ENCODE measurements at regions not wholly inside any gene's neighbourhood (a gene's known extent, or its start where the extent isn't known, plus 50 kb on each side); places are given as distances from the start of the nearest gene placed in this dataset.

DNA sequence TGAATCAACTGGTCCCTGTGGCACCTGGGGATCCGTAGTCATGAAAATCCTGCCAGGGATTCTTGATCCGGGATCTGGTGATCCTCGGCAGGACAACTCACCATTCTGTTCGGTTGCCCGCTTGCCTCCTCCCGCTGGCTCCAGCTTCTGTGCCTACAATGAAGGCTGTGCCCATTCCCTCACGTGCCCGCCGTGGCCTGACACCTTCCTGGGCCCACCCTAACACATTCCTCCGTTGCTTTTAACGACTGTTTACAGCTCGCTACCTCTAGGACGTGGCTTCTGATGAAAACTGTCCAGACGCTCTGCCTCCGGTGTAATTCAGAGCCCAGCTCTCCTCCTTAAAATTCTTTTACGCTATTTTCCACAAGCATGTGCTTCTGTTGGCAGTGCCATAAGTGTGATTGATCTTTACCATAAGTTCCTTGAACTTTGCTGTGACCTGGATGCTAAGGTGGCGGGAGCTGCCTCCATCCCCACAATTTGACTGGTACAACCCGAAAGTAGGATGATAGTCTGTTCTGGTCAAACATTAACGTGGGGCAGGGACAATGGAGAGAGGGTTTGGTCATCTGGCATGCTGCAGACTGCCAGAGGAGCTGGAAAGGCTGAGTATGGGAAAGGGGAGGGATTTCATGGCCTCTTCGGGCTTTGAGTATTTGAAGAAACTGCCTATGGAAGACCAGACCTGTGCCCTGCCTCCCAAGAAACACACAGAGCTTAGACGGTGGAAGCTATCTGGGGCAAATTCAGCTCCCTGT, 206.8 kb upstream of the TNP1 start:
- Mint-ChIP-seq H3K4me3 (no peak overlapping the region), H3K27me3 (peaks cover 8% of the 10 kb centered on the region), H3K4me1 (ENCODE audit: low read depth) (no peaks in the 10 kb centered on the region), H3K36me3 (no peaks in the 10 kb centered on the region), H3K9me3 (no peaks in the 10 kb centered on the region), H3K27ac (no peak overlapping the region)
- POLR2A ChIA-PET: interaction anchor here (0.9 kb wide), 1 partner anchor 11 kb away, joined by 3 read pairs; no protein-coding TSS in a partner anchor
- DNase-seq: no peak
- intact Hi-C loops (cut with micrococcal nuclease): no loop called here
- CTCF ChIA-PET: no interaction called here

DNA sequence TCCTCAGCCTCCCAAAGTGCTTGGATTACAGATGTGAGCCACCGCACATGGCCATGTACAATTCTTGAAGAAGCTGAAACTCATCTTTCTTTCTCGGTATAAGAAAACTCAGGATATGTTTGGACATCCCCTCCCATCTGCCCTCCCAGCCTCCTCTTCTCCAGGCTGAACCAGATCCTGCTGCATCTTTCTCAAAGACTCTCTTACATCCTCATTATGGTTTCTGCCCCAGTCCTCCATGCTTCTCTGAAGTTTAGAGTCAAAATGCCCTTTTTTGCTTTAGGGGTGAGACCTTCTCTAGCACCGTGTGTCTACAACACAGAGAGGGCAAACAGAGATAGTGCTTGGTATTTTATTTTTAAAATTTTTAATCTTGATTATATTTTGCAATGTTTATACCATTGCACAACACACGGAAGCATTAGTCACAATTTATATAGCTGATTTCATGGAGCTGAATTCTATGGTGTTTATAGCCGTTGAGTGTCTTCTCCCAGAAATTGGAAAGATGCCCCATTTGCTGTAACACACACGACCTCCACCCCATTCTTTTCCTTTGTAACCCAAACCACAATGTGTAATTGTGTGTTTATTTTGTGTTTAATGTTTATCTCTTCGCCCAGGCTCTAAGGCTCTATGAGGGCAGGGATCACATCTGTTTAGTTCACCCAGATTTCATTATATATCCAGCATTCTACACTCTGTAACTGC, 206.0 kb upstream of the TNP1 start:
- Mint-ChIP-seq H3K27ac (no peak overlapping the region), H3K4me1 (ENCODE audit: low read depth) (no peaks in the 10 kb centered on the region), H3K4me3 (no peak overlapping the region), H3K36me3 (no peaks in the 10 kb centered on the region), H3K27me3 (peaks cover 8% of the 10 kb centered on the region), H3K9me3 (no peaks in the 10 kb centered on the region)
- no peak for DNase-seq
- POLR2A ChIA-PET: interaction anchor here (0.9 kb wide), 1 partner anchor 11 kb away, joined by 3 read pairs; no protein-coding TSS in a partner anchor
- intact Hi-C loops (cut with micrococcal nuclease): no loop called here
- CTCF ChIA-PET: no interaction called here

DNA sequence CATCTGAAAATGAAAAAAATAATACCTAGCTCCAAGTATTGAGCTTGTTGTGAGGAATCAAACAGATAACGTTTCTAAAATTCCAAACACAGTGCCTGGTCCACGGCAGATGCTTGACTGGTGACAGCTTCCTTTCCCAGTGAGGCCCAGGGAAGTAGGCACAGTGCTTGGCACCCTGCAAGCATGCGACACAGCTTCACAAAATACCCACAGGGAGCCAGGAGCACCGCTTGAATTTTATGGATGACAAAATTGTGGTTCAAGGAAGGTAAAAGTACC, 205.1 kb upstream of the TNP1 start:
- intact Hi-C loops (cut with micrococcal nuclease): no loop called here
- H3K4me1 Mint-ChIP-seq (ENCODE audit: low read depth): no peaks in the 10 kb centered on the region
- no peak overlapping the region for H3K27ac Mint-ChIP-seq
- POLR2A ChIA-PET: no interaction called here
- H3K9me3 Mint-ChIP-seq: no peaks in the 10 kb centered on the region
- CTCF ChIA-PET: no interaction called here
- H3K4me3 Mint-ChIP-seq: no peak overlapping the region
- DNase-seq: no peak
- H3K36me3 Mint-ChIP-seq: no peaks in the 10 kb centered on the region
- H3K27me3 Mint-ChIP-seq: peaks cover 8% of the 10 kb centered on the region

DNA sequence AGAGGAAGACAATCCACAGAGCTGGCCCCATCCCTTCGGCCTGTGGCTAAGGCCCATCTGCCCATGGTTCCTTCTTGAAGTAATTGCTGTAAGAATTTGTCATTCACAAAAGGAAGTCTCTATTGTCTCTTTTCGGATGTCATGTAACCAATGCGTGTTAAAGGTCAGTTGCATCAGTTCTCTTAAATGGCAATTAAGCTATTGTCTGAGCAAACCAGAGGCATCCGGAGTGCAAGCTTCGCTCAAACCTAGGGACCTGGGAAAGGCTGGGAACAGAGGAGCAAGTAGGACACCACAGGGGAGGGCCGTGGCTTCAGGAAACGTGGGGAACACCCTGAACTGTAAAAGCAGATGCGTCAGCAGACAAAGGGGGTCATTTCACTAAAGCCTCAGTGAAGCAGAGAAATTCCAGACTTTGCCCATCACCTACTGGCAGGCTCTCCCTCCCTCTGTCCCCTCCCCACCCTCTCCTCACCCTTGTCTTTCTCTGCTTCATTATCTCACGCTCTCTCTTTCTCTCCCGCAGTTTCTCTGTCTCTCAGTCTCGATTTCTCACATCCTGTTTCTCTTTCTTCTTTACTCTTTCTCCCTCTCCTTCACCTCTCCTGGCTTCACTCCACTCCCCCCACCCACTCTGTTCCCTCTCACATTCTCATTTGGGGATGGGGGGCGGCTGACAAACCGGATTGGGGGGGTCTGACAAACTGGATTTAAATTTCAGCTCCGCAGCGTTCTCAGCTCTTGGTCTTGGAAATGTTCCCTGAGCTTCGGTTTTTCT, 204.6 kb upstream of the TNP1 start:
- CTCF ChIA-PET: no interaction called here
- POLR2A ChIA-PET: no interaction called here
- no peaks in the 10 kb centered on the region for H3K36me3 Mint-ChIP-seq
- DNase-seq: no peak
- no peaks in the 10 kb centered on the region for H3K9me3 Mint-ChIP-seq
- H3K27ac Mint-ChIP-seq: no peak overlapping the region
- intact Hi-C loops (cut with micrococcal nuclease): no loop called here
- peaks cover 8% of the 10 kb centered on the region for H3K27me3 Mint-ChIP-seq
- no peak overlapping the region for H3K4me3 Mint-ChIP-seq
- H3K4me1 Mint-ChIP-seq (ENCODE audit: low read depth): no peaks in the 10 kb centered on the region

DNA sequence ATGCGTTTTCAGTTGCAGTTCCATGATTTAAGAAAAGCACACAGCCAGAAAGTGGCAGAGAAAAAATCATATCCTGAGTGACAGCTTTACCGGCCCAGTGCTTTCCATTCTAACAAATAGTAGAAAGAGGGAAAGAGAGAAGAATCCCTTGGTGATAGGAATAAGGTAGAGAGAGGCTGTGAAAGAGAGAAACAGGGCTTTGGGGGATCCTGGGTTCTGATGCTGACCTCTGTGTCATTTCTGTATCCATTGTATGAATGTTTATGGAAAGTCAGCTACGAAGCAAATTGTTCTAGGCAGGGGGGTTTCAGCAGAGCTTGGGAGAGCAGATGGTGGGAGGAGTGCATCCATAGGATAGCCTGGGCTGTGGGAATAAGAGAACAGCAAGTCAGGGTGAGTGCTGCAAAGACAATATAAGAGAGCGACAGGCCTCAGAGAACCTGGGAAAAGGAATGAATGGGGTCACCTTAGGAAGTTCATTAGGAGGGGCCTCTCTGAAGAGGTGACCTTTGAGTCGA, 203.4 kb upstream of the TNP1 start:
- no peak for DNase-seq
- Mint-ChIP-seq H3K4me3 (no peak overlapping the region), H3K27me3 (peaks cover 8% of the 10 kb centered on the region), H3K36me3 (no peaks in the 10 kb centered on the region), H3K27ac (no peak overlapping the region), H3K4me1 (ENCODE audit: low read depth) (no peaks in the 10 kb centered on the region), H3K9me3 (no peaks in the 10 kb centered on the region)
- CTCF ChIA-PET: no interaction called here
- POLR2A ChIA-PET: no interaction called here
- intact Hi-C loops (cut with micrococcal nuclease): no loop called here

DNA sequence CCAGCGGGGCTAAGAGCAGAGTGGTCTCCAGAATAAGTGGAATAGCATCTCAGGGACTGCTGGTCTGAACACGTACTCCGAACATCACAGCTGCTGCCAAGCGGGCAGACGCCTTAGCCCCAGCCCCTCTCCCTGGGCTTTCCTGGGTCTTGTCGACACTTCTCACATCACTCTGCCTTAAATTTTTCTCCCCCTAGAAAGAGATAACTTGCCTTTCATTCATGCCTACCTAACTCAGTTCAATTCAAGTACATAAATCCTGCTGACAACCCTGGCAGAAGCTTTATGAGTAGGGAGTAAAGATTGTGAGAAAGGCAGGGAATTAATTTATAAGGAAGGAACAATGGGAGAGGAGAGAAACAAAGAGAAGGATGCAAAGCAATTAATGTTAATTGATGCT, 202.9 kb upstream of the TNP1 start:
- Mint-ChIP-seq H3K9me3 (no peaks in the 10 kb centered on the region), H3K27ac (no peak overlapping the region), H3K4me3 (no peak overlapping the region), H3K36me3 (no peaks in the 10 kb centered on the region), H3K4me1 (ENCODE audit: low read depth) (no peaks in the 10 kb centered on the region), H3K27me3 (peaks cover 8% of the 10 kb centered on the region)
- intact Hi-C loops (cut with micrococcal nuclease): no loop called here
- POLR2A ChIA-PET: no interaction called here
- CTCF ChIA-PET: no interaction called here
- DNase-seq: no peak

DNA sequence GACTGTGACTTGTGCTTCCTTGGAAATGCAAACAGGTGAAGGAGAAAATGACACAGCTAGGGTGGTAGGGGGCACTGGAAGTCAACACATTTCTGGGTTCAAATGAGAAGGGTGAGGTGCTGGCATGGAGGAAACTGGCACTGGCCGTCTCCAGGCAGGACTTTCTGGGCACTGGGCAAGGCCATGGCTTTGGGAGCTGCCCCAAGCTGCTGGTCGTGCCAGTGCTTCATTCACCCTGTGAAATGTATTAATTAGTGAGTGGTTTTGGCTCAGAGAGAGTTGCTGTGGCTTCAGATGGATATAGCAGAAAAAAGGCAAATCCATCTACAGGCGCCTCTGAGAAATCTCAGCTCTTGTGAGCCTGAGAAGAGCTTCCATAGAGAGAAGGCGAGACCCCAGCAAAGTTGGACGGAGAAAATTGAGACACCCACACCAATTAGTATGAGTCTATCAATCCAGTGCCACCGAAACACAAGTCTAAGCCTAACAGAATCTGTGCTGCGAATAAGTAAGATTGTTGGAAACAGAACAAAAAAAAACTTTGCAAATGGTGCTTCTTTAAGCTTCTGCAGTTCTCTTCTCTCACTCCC, 202.1 kb upstream of the TNP1 start:
- intact Hi-C loops (cut with micrococcal nuclease): no loop called here
- no peak overlapping the region for H3K4me3 Mint-ChIP-seq
- ChIA-PET CTCF (no interaction called here), POLR2A (no interaction called here)
- H3K27me3 Mint-ChIP-seq: peaks cover 6% of the 10 kb centered on the region
- no peaks in the 10 kb centered on the region for H3K9me3 Mint-ChIP-seq
- DNase-seq: no peak
- H3K4me1 Mint-ChIP-seq (ENCODE audit: low read depth): no peaks in the 10 kb centered on the region
- no peak overlapping the region for H3K27ac Mint-ChIP-seq
- no peaks in the 10 kb centered on the region for H3K36me3 Mint-ChIP-seq

DNA sequence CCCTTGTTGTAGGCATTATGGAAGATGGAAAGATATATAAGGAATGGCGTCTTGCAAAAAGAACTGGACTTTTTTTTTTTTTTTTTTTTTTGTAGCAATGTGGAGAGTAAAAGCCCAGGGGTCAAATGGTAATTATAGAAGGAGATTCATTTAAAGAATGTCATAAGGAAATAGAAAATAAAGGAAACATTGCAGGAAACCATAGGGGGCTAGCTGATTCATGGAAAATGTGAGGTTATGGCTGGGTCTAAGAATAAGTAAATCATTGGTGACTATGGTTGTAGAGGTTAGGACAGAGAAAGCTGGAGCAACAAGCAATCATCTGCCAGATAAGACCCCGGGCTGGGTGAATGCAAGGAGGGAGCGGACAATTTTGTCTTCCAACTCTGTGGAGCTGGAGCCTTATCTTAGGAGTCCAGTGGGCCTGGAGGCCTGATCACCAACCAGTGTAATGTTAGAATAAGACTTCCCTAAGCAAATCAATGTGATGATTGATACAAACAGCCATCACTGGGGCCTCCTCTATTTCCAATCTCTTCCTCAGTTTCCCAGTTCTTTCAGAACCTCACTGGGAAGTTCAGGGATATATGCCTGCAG, 201.2 kb upstream of the TNP1 start:
- Mint-ChIP-seq H3K4me3 (no peak overlapping the region), H3K27ac (no peak overlapping the region), H3K4me1 (ENCODE audit: low read depth) (no peaks in the 10 kb centered on the region), H3K27me3 (no peaks in the 10 kb centered on the region), H3K36me3 (no peaks in the 10 kb centered on the region), H3K9me3 (no peaks in the 10 kb centered on the region)
- ChIA-PET POLR2A (no interaction called here), CTCF (no interaction called here)
- DNase-seq: no peak
- intact Hi-C loops (cut with micrococcal nuclease): no loop called here

DNA sequence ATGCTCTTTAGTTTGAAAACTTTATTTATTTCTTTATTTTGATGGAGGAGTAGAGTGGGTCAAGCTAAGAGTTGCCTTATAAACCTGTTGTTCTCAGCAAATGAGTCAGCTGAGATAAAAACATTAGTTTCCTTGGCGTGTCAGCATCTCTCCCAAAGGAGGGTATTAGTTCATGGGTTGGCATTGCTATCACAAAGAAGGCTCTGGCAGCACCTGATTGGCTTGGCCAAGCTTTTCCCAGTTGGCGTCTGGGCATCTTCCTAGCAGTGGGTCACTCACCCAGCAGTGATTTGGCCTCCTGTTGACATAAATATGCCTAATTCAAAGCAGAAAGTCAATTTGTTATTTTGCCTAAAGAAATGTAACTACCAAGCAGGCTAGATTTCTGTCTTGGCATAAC, 200.7 kb upstream of the TNP1 start:
- H3K4me1 Mint-ChIP-seq (ENCODE audit: low read depth): no peaks in the 10 kb centered on the region
- intact Hi-C loops (cut with micrococcal nuclease): no loop called here
- CTCF ChIA-PET: no interaction called here

DNA sequence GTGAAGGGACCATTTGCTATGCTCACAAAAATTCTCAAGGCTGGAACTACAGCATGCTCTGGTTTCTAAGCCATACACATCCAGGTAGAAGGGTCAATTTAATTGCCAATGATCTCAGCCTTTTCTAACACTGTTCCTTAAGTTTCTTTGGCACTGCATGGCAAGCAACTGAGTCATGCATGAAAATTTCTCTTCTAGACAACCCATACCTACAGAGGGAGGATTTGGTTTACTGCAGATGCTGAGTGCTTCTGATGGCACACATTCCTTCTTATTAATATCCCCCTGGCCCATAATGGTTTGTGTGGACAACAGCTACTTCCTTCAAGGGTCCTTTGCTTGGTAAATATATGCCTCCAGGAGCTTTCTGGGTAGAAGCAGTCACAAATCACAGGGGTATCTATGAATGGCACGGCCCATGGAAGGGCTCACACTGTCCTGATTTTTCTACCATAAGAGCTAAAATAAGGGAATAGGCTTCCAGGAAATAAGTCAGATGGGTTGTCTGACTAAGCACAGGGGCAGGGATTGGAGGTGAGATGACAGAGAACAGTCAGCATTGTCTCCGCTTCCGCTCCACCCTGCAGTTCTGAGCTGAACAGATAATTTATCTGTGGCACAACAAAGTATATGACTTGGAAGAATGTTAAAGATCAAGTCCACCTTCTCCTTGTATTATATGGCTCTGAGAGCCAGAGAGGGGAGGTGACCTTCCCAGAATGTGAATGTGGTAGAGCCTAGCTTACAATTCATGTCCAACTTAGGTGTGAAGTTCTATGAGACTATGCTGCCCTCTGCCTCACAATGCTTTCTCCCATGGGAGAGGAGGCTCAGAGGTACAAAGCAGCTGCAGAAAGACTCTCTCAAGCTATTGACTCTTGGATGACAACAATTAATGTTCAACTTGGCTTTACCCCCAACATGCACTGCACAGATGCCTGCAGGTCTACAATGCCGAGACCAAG, 199.2 kb upstream of the TNP1 start:
- no peak overlapping the region for H3K4me3 Mint-ChIP-seq
- no peak overlapping the region for H3K27ac Mint-ChIP-seq
- no peaks in the 10 kb centered on the region for H3K27me3 Mint-ChIP-seq
- ChIA-PET CTCF (interaction anchor here (1.1 kb wide), 1 partner anchor 83 kb away, joined by 3 read pairs; no protein-coding TSS in a partner anchor), POLR2A (no interaction called here)
- no peaks in the 10 kb centered on the region for H3K36me3 Mint-ChIP-seq
- intact Hi-C loops (cut with micrococcal nuclease): no loop called here
- no peak for DNase-seq
- no peaks in the 10 kb centered on the region for H3K4me1 Mint-ChIP-seq (ENCODE audit: low read depth)
- no peaks in the 10 kb centered on the region for H3K9me3 Mint-ChIP-seq

More for the DNA sequence above, 200.7 kb upstream of the TNP1 start:
- POLR2A ChIA-PET: no interaction called here
- H3K27ac Mint-ChIP-seq: no peak overlapping the region
- no peak overlapping the region for H3K4me3 Mint-ChIP-seq
- no peaks in the 10 kb centered on the region for H3K27me3 Mint-ChIP-seq
- no peaks in the 10 kb centered on the region for H3K36me3 Mint-ChIP-seq
- H3K9me3 Mint-ChIP-seq: no peaks in the 10 kb centered on the region
- no peak for DNase-seq

DNA sequence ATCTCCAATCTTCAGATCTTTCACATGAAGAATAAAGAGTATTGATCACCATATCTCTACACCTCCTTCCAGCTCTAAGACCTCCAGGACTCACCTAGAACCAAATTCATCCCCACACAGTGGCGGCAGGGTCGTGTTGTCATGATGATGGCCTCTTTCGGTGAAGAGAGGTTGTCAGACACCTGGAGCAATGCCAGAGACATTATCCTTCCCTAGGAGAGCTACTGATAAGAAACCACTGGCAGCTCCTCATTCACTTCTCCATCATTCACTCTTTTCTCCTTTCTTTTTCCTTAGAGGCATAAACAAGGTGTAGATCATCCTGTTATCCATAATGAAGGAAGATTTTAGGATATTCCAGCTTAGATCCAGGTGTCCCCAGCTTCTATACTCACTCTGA, 197.9 kb upstream of the TNP1 start:
- intact Hi-C loops (cut with micrococcal nuclease): no loop called here
- POLR2A ChIA-PET: no interaction called here
- no peaks in the 10 kb centered on the region for H3K4me1 Mint-ChIP-seq (ENCODE audit: low read depth)
- H3K9me3 Mint-ChIP-seq: no peaks in the 10 kb centered on the region
- no peak for DNase-seq
- CTCF ChIA-PET: no interaction called here
- no peaks in the 10 kb centered on the region for H3K36me3 Mint-ChIP-seq
- peaks cover 2% of the 10 kb centered on the region for H3K27me3 Mint-ChIP-seq
- no peak overlapping the region for H3K4me3 Mint-ChIP-seq
- no peak overlapping the region for H3K27ac Mint-ChIP-seq

Data from activated CD4-positive, alpha-beta memory T cell treated with anti-CD3 and anti-CD28 coated beads for 36 hours (primary cell).